Neuronal stem cell (in vitro differentiated cells): ENCODE measurements at regions not wholly inside any gene's neighbourhood (a gene's known extent, or its start where the extent isn't known, plus 50 kb on each side); places are given as distances from the start of the nearest gene placed in this dataset.

Experiments
- DNase-seq: peaks from one replicate; pipeline ENCODE4 v3.0.0-alpha.2; 2013; ENCODE audit warnings: low spot score
- H2AFZ ChIP-seq: one replicate; pipeline ENCODE4 v1.6.1; 2013; ENCODE audit warnings: mild to moderate bottlenecking, low read length, inconsistent platforms
- H2AK5ac ChIP-seq: 2 replicates; pipeline ENCODE4 v1.6.1; 2013; ENCODE audit warnings: low read depth, mild to moderate bottlenecking, inconsistent platforms, low read length, moderate library complexity, mixed read lengths
- H2BK120ac ChIP-seq: 2 replicates; pipeline ENCODE4 v1.6.1; 2013; ENCODE audit warnings: low read depth, mild to moderate bottlenecking, inconsistent platforms, low read length, moderate library complexity, mixed read lengths
- H2BK12ac ChIP-seq: one replicate; pipeline ENCODE4 v1.6.1; 2013; ENCODE audit warnings: low read length, inconsistent platforms
- H2BK15ac ChIP-seq: 2 replicates; pipeline ENCODE4 v1.6.1; 2013; ENCODE audit warnings: mild to moderate bottlenecking, low read length, inconsistent platforms, mixed read lengths
- H2BK5ac ChIP-seq: one replicate; pipeline ENCODE4 v1.6.1; 2013; ENCODE audit warnings: inconsistent platforms, mild to moderate bottlenecking, low read length, moderate library complexity
- H3K14ac ChIP-seq: one replicate; pipeline ENCODE4 v1.6.1; 2013; ENCODE audit warnings: low read length, inconsistent platforms
- H3K18ac ChIP-seq: 2 replicates; pipeline ENCODE4 v1.6.1; 2013; ENCODE audit warnings: low read length, inconsistent platforms
- H3K23ac ChIP-seq: 2 replicates; pipeline ENCODE4 v1.6.1; 2013; ENCODE audit warnings: low read depth, mild to moderate bottlenecking, mixed read lengths, low read length, inconsistent platforms; ENCODE audit not compliant: poor library complexity
- H3K27ac ChIP-seq: replicated peaks from 3 replicates; pipeline ENCODE4 v1.5.1; 2013; ENCODE audit warnings: low read length, inconsistent platforms
- H3K27me3 ChIP-seq, 3 experiments: 2 replicates each; pipeline ENCODE4 v1.6.1; 2013; ENCODE audit warnings: low read length in 3 of 3, mild to moderate bottlenecking in 2 of 3, inconsistent platforms in 1 of 3, low read depth in 1 of 3, mixed read lengths in 1 of 3, moderate library complexity in 1 of 3; ENCODE audit not compliant: control insufficient read depth in 3 of 3, insufficient read depth in 3 of 3
- H3K36me3 ChIP-seq, 2 donors: replicated peaks in 1 of 2; 2 replicates each; pipeline ENCODE4 v1.6.1; 2013; ENCODE audit warnings: low read length in 2 of 2; ENCODE audit not compliant: control insufficient read depth in 2 of 2, insufficient read depth in 2 of 2
- H3K4ac ChIP-seq: 2 replicates; pipeline ENCODE4 v1.6.1; 2013; ENCODE audit warnings: inconsistent platforms, mild to moderate bottlenecking, low read length, moderate library complexity
- H3K4me1 ChIP-seq, 2 donors: 1 replicate in 1 of 2; 2 replicates in 1 of 2; pipeline ENCODE4 v1.6.1; 2013; ENCODE audit warnings: low read length in 2 of 2, low read depth in 1 of 2; ENCODE audit not compliant: control insufficient read depth in 2 of 2, insufficient read depth in 1 of 2
- H3K4me2 ChIP-seq: one replicate; pipeline ENCODE4 v1.6.1; 2013; ENCODE audit warnings: mild to moderate bottlenecking, low read length, inconsistent platforms; ENCODE audit not compliant: insufficient read depth, poor library complexity, severe bottlenecking
- H3K4me3 ChIP-seq, 2 donors: 2 replicates each; pipeline ENCODE4 v1.5.1; 2013; ENCODE audit warnings: low read length in 2 of 2, mild to moderate bottlenecking in 2 of 2, inconsistent platforms in 1 of 2, moderate library complexity in 1 of 2
- H3K79me1 ChIP-seq: one replicate; pipeline ENCODE4 v1.6.1; 2013; ENCODE audit warnings: low read depth, mild to moderate bottlenecking, inconsistent platforms, low read length, moderate library complexity
- H3K9ac ChIP-seq: one replicate; pipeline ENCODE4 v1.6.1; 2013; ENCODE audit warnings: mild to moderate bottlenecking, low read depth, low read length, inconsistent platforms; ENCODE audit not compliant: poor library complexity
- H3K9me3 ChIP-seq, 2 donors: replicated peaks in 1 of 2; 2 replicates each; pipeline versions ENCODE3 to v1.6.1; 2013; ENCODE audit warnings: low read length in 2 of 2, mild to moderate bottlenecking in 2 of 2, inconsistent platforms in 1 of 2, low read depth in 1 of 2, mixed read lengths in 1 of 2, moderate library complexity in 1 of 2; ENCODE audit not compliant: control insufficient read depth in 2 of 2, insufficient read depth in 1 of 2
- H4K8ac ChIP-seq: one replicate; pipeline ENCODE4 v1.6.1; 2013; ENCODE audit warnings: low read depth, mild to moderate bottlenecking, inconsistent platforms, low read length, moderate library complexity
- H4K91ac ChIP-seq: one replicate; pipeline ENCODE4 v1.6.1; 2013; ENCODE audit warnings: low read length, low read depth, mild to moderate bottlenecking, inconsistent platforms; ENCODE audit not compliant: poor library complexity
- WGBS, 2 donors: extraction: QIAGEN DNeasy Blood & Tissue Kit; methylation state at CpG; one replicate each; pipeline ENCODE4 v1.1.7; 2013; ENCODE audit warnings: missing lambda C conversion rate in 2 of 2, mixed read lengths in 1 of 2; ENCODE audit not compliant: insufficient read length in 2 of 2, insufficient replicate concordance in 1 of 2; ENCODE audit errors: extremely low coverage in 2 of 2; 5-methylcytosine and 5-hydroxymethylcytosine counted together

DNA sequence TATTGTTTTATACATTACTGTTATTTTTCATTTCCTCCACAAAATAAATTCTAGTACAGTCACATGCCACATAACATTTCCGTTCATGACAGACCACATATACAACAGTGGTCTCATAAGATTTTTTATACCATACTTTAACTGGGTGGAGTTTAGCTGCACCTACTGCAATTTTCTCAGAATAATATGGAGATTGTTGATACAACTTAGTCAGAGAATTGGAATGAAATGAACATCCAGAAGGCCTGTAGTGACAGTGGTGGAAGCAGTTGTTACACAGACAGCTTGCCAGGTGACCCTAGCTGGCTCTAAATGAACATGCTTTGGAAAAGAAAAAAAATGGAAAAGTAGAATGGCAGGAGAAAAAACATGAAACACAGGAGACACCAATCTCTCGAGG, 183.2 kb upstream of the TCF21 start:
- H3K4ac ChIP-seq, result no peak overlapping the region

DNA sequence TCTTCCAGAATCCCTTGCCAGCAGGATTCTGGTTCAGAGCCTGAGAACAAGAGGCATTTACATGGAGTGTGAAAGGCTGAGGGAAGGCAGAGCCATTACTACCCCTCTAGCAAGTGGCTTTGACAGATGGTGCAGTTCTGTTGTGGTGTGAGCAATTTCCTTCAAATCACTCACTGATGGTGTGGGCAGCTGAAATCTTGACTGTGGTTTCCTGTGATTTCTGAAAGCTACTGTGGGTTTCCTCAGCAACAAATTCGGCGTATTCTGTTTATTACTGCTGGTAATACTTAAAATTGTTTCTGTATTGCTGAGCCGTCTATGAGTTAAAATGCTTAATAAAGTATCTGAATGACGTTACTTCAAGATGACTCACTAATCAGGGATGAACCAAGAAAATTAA, 181.5 kb upstream of the TCF21 start:
- no peak overlapping the region for H3K27ac ChIP-seq
- DNase-seq, result no peak

More for the DNA sequence above, 183.2 kb upstream of the TCF21 start:
- no peaks in the 10 kb centered on the region for H3K36me3 ChIP-seq
- no peaks in the 10 kb centered on the region for H3K27me3 ChIP-seq
- no peaks in the 10 kb centered on the region for H3K79me1 ChIP-seq
- H2AK5ac ChIP-seq, result no peak overlapping the region
- no peak overlapping the region for H2BK5ac ChIP-seq
- H3K4me1 ChIP-seq, result peaks cover 0 to 3% of the 10 kb centered on the region in 2 donors
- WGBS, 2 donors, result no CpG with 5 or more reads among the region's 2 CpGs
- no peak overlapping the region for H4K91ac ChIP-seq
- H3K27ac ChIP-seq, result no peak overlapping the region
- no peak overlapping the region for H2BK15ac ChIP-seq
- no peaks in the 10 kb centered on the region for H3K9me3 ChIP-seq
- no peak overlapping the region for H3K4me3 ChIP-seq
- H3K9ac ChIP-seq, result no peak overlapping the region
- no peak overlapping the region for H4K8ac ChIP-seq
- no peak overlapping the region for H3K23ac ChIP-seq
- no peak overlapping the region for H2BK120ac ChIP-seq
- no peak overlapping the region for H3K14ac ChIP-seq
- H2BK12ac ChIP-seq, result no peak overlapping the region
- H3K4me2 ChIP-seq, result no peak overlapping the region
- no peak for DNase-seq
- no peak overlapping the region for H3K18ac ChIP-seq
- H2AFZ ChIP-seq, result no peak overlapping the region

DNA sequence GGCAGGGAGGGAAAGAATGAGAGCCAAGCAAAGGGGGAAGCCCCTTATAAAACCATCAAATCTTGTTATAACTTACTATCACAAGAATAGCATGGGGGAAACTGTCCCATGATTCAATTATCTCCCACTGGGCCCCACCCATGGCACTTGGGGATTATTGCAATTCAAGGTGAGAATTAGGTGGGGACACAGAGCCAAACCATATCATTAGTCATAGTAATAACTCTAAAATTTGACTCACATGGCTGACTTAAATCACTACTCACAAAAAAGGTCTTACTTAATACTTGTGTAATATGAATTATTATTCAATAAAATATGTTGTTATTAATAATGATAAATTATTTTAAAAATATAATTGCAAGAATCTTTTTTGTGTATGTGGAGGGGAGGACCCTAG, 178.1 kb upstream of the TCF21 start:
- Histone ChIP-seq H3K14ac (no peak overlapping the region), H3K79me1 (no peaks in the 10 kb centered on the region), H3K9me3 (no peaks in the 10 kb centered on the region), H2BK12ac (no peak overlapping the region), H2AFZ (no peak overlapping the region), H4K91ac (no peak overlapping the region), H3K9ac (no peak overlapping the region), H3K23ac (no peak overlapping the region), H3K4me2 (no peak overlapping the region), H4K8ac (no peak overlapping the region), H3K4me3 (no peak overlapping the region), H2BK5ac (no peak overlapping the region), H3K36me3 (no peaks in the 10 kb centered on the region), H3K18ac (no peak overlapping the region), H2BK120ac (no peak overlapping the region), H3K27me3 (no peaks in the 10 kb centered on the region), H3K4ac (no peak overlapping the region), H2BK15ac (no peak overlapping the region), H3K4me1 (peaks cover 0 to 2% of the 10 kb centered on the region in 2 donors), H3K27ac (no peak overlapping the region), H2AK5ac (no peak overlapping the region)
- no peak for DNase-seq

More for the DNA sequence above, 181.5 kb upstream of the TCF21 start:
- no peak overlapping the region for H2BK120ac ChIP-seq
- H3K14ac ChIP-seq, result no peak overlapping the region
- no peaks in the 10 kb centered on the region for H3K9me3 ChIP-seq
- H2AFZ ChIP-seq, result no peak overlapping the region
- no peak overlapping the region for H4K91ac ChIP-seq
- H3K36me3 ChIP-seq, result no peaks in the 10 kb centered on the region
- H3K9ac ChIP-seq, result no peak overlapping the region
- peaks cover 0 to 2% of the 10 kb centered on the region in 2 donors for H3K4me1 ChIP-seq
- no peak overlapping the region for H3K23ac ChIP-seq
- no peak overlapping the region for H3K4me3 ChIP-seq
- WGBS, 2 donors, result no CpG with 5 or more reads among the region's 4 CpGs
- H3K4ac ChIP-seq, result no peak overlapping the region
- no peak overlapping the region for H3K4me2 ChIP-seq
- H4K8ac ChIP-seq, result no peak overlapping the region
- H3K79me1 ChIP-seq, result no peaks in the 10 kb centered on the region
- H3K18ac ChIP-seq, result no peak overlapping the region
- no peak overlapping the region for H2BK12ac ChIP-seq
- no peak overlapping the region for H2BK5ac ChIP-seq
- H3K27me3 ChIP-seq, result no peaks in the 10 kb centered on the region
- no peak overlapping the region for H2AK5ac ChIP-seq
- no peak overlapping the region for H2BK15ac ChIP-seq

DNA sequence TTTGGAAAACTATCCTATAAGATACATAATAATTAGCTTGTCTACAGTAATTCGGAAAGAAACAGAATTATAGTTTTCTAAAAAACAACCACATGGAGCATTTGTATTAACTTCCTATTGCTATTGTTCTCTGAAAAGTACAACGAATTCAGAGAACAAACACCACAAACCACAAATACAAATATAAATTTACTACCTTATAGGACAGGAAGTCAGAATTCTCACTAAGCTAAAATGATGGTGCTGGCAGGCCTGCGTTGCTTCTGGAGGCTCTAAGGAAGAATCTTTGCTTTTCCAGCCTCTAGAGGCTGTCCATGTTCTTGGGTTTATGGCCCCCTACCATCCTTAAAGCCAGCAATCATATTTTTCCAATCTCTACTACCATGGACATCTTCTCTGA, 173.6 kb upstream of the TCF21 start:
- Histone ChIP-seq H3K27ac (no peak overlapping the region), H3K18ac (no peak overlapping the region), H3K9me3 (no peaks in the 10 kb centered on the region), H3K4me3 (no peak overlapping the region), H3K23ac (no peak overlapping the region), H2AK5ac (no peak overlapping the region), H3K79me1 (no peaks in the 10 kb centered on the region), H3K27me3 (no peaks in the 10 kb centered on the region), H4K8ac (no peak overlapping the region), H3K4me1 (no peaks in the 10 kb centered on the region), H3K9ac (no peak overlapping the region), H3K36me3 (no peaks in the 10 kb centered on the region), H2BK12ac (no peak overlapping the region), H2BK15ac (no peak overlapping the region), H3K4ac (no peak overlapping the region), H3K14ac (no peak overlapping the region), H2AFZ (no peak overlapping the region), H2BK120ac (no peak overlapping the region), H2BK5ac (no peak overlapping the region), H4K91ac (no peak overlapping the region), H3K4me2 (no peak overlapping the region)
- no peak for DNase-seq
- no CpG with 5 or more reads among the region's 3 CpGs for WGBS, 2 donors
